ENCODE measurements at regions not wholly inside any gene's neighbourhood (a gene's known extent, or its start where the extent isn't known, plus 50 kb on each side); places are given as distances from the start of the nearest gene placed in this dataset.

DNA sequence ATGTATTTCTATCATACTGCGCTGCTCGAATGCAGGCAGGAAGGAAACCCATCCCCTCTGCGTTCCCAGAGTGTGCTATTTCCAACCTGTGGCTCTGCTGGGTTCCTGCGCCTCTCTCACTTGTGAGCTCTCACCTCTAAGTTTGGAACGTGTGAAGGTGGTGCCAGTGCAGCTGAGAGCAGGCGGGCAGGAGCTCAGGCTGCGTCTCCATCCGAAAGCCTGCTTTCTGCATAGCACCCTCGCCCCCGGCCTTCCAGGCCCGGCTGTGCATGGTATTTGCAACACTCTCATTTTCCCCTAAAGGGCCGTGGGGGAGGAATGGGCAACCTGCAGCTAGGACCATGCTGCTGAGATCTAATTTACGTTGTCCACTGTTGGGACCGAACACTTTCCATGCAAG lies 288.0 kb upstream of the TSHZ2 start:
- Histone ChIP-seq H3K9ac (ENCODE audit: low read length) (no peak overlapping the region), H3K9me3 (ENCODE audit: insufficient read depth, low read length) (no peaks in the 10 kb centered on the region)

GRCh38 chr20:52683761-52684160 lies 288.4 kb upstream of the TSHZ2 start:
- Histone ChIP-seq H3K9ac (ENCODE audit: low read length) (no peak overlapping the region), H2AFZ (ENCODE audit: low read depth, low read length) (no peak overlapping the region), H3K27ac (ENCODE audit: low read length) (no peak overlapping the region), H4K20me1 (ENCODE audit: insufficient read depth, low read length) (no peaks in the 10 kb centered on the region), H3K9me3 (ENCODE audit: insufficient read depth, low read length) (no peaks in the 10 kb centered on the region), H3K4me2 (ENCODE audit: low read length) (no peak overlapping the region), H3K27me3 (ENCODE audit: low read depth, low read length) (peaks cover 32% of the 10 kb centered on the region), H3K4me3 (ENCODE audit: low read length) (no peak overlapping the region), H3K79me2 (ENCODE audit: low read length) (no peaks in the 10 kb centered on the region), H3K36me3 (replicated peaks; ENCODE audit: low read depth, low read length) (no peaks in the 10 kb centered on the region), H3K4me1 (ENCODE audit: low read length) (no peaks in the 10 kb centered on the region)
- TF ChIP-seq, protein P1, sequence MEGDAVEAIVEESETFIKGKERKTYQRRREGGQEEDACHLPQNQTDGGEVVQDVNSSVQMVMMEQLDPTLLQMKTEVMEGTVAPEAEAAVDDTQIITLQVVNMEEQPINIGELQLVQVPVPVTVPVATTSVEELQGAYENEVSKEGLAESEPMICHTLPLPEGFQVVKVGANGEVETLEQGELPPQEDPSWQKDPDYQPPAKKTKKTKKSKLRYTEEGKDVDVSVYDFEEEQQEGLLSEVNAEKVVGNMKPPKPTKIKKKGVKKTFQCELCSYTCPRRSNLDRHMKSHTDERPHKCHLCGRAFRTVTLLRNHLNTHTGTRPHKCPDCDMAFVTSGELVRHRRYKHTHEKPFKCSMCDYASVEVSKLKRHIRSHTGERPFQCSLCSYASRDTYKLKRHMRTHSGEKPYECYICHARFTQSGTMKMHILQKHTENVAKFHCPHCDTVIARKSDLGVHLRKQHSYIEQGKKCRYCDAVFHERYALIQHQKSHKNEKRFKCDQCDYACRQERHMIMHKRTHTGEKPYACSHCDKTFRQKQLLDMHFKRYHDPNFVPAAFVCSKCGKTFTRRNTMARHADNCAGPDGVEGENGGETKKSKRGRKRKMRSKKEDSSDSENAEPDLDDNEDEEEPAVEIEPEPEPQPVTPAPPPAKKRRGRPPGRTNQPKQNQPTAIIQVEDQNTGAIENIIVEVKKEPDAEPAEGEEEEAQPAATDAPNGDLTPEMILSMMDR (IDR thresholded peaks at IDR 0.05; ENCODE audit: low read depth, low read length): no peak
- TF ChIP-seq EZH2phosphoT487 (IDR thresholded peaks at IDR 0.05; ENCODE audit: low read depth): no peak

More for the DNA sequence above, 288.0 kb upstream of the TSHZ2 start:
- Histone ChIP-seq H3K4me1 (ENCODE audit: low read length) (no peaks in the 10 kb centered on the region), H2AFZ (ENCODE audit: low read depth, low read length) (no peak overlapping the region), H3K27me3 (ENCODE audit: low read depth, low read length) (peaks cover 28% of the 10 kb centered on the region), H3K4me2 (ENCODE audit: low read length) (no peak overlapping the region), H3K4me3 (ENCODE audit: low read length) (no peak overlapping the region), H3K36me3 (replicated peaks; ENCODE audit: low read depth, low read length) (no peaks in the 10 kb centered on the region), H3K27ac (ENCODE audit: low read length) (no peak overlapping the region), H3K79me2 (ENCODE audit: low read length) (no peaks in the 10 kb centered on the region), H4K20me1 (ENCODE audit: insufficient read depth, low read length) (no peaks in the 10 kb centered on the region)
- no peak for TF ChIP-seq EZH2phosphoT487 (IDR thresholded peaks at IDR 0.05; ENCODE audit: low read depth)
- TF ChIP-seq, protein P1 (IDR thresholded peaks at IDR 0.05; ENCODE audit: low read depth, low read length): no peak

DNA sequence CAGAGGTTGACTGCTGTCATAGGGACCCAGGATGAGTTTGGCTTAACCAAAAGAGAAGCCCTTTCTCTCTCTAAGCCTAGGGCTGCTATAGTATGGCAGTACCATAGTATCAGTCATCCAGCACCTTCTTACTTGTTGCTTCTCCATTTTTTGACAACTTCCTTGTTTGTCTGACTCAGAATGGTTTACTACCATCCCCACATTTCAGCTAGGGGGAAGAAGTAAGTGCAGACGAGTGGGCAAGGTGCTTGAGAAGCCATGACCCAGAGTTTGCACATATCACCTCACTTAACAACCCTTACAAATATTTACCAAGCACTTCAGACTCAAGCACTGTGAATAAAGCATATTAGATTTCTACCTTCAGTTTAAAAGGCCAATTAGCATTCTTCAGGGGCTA lies 289.9 kb upstream of the TSHZ2 start:
- Histone ChIP-seq H4K20me1 (ENCODE audit: insufficient read depth, low read length) (no peaks in the 10 kb centered on the region), H3K27ac (ENCODE audit: low read length) (no peak overlapping the region)
- TF ChIP-seq, protein P1 (IDR thresholded peaks at IDR 0.05; ENCODE audit: low read depth, low read length): no peak
- TF ChIP-seq EZH2phosphoT487 (IDR thresholded peaks at IDR 0.05; ENCODE audit: low read depth): no peak

GRCh38 chr20:52681288-52681687 lies 290.9 kb upstream of the TSHZ2 start:
- no peaks in the 10 kb centered on the region for H4K20me1 ChIP-seq (ENCODE audit: insufficient read depth, low read length)
- H3K9me3 ChIP-seq (ENCODE audit: insufficient read depth, low read length): no peaks in the 10 kb centered on the region
- H3K4me1 ChIP-seq (ENCODE audit: low read length): no peaks in the 10 kb centered on the region
- no peak overlapping the region for H3K4me3 ChIP-seq (ENCODE audit: low read length)
- no peak overlapping the region for H3K4me2 ChIP-seq (ENCODE audit: low read length)
- peaks cover 36% of the 10 kb centered on the region for H3K27me3 ChIP-seq (ENCODE audit: low read depth, low read length)
- no peaks in the 10 kb centered on the region for H3K36me3 ChIP-seq (replicated peaks; ENCODE audit: low read depth, low read length)
- TF ChIP-seq EZH2phosphoT487 (IDR thresholded peaks at IDR 0.05; ENCODE audit: low read depth): no peak
- TF ChIP-seq, protein P1 (IDR thresholded peaks at IDR 0.05; ENCODE audit: low read depth, low read length): no peak
- no peaks in the 10 kb centered on the region for H3K79me2 ChIP-seq (ENCODE audit: low read length)
- H3K9ac ChIP-seq (ENCODE audit: low read length): no peak overlapping the region
- no peak overlapping the region for H2AFZ ChIP-seq (ENCODE audit: low read depth, low read length)
- no peak overlapping the region for H3K27ac ChIP-seq (ENCODE audit: low read length)

More for the DNA sequence above, 289.9 kb upstream of the TSHZ2 start:
- Histone ChIP-seq H3K4me1 (ENCODE audit: low read length) (no peaks in the 10 kb centered on the region), H3K4me2 (ENCODE audit: low read length) (no peak overlapping the region), H2AFZ (ENCODE audit: low read depth, low read length) (no peak overlapping the region), H3K27me3 (ENCODE audit: low read depth, low read length) (peaks cover 36% of the 10 kb centered on the region), H3K36me3 (replicated peaks; ENCODE audit: low read depth, low read length) (no peaks in the 10 kb centered on the region), H3K9ac (ENCODE audit: low read length) (no peak overlapping the region), H3K4me3 (ENCODE audit: low read length) (no peak overlapping the region), H3K9me3 (ENCODE audit: insufficient read depth, low read length) (no peaks in the 10 kb centered on the region), H3K79me2 (ENCODE audit: low read length) (no peaks in the 10 kb centered on the region)
